Fibroblast of the conjunctiva (primary cell): ENCODE measurements at regions not wholly inside any gene's neighbourhood (a gene's known extent, or its start where the extent isn't known, plus 50 kb on each side); places are given as distances from the start of the nearest gene placed in this dataset.
"Not testable (repeated sequence)": the region's sequence is repeated elsewhere in the genome, so short reads cannot be mapped to it uniquely, and the experiment has no call there.

Experiments
- DNase-seq: peaks from one replicate; pipeline ENCODE4 v3.0.0-alpha.2; 2010; ENCODE audit warnings: low read depth

DNA sequence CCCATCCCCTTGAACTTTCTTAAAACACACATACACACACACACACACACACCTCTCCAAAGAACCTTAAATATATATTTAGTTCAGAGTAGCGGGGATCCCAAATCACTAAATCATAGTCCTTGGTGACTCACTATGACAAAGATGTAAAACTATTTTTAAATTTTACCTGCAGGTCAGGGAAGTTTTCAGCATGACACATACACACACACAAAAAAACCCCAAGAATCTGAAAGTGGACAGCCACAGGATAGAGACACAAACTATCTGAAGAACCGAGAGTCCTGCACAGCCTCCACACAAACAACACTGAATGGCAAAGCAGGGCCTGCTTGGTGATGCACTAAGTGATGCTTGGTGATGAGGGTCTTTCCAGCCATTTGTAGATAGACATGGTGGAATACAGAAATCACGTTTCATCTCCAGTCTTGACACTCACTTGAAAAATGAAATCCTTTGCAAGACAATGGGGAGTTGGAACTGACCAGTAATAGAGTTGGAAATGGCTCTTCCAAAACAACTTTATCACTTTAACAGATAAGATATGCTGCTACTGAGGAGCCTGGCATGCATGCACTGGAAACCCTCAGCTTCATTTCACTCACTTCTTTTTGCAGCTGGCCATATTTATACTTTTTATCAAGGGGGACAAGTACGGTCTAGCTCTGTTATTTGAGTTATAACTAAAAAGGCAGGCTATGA is 307.3 kb downstream of the RAPGEF2 start:
- no peak for DNase-seq

DNA sequence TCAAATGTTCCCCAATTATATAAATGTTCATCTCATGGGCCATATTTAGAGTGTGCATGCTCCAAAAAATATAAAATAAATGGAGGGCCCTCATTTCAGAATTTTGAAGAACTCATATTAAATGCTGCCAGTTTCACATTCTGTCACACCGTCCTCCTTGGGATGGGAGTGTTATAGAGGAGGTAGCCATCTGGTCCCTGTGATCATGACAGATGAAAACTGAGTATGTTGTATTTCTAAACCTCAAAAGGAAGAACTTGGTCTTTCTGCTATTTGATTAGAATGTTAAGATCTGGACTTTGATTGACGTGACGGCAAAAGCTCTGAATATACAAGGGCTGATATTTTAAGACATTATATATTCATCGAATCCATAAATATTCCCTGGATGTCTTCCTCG is 308.0 kb downstream of the RAPGEF2 start:
- DNase-seq = no peak

DNA sequence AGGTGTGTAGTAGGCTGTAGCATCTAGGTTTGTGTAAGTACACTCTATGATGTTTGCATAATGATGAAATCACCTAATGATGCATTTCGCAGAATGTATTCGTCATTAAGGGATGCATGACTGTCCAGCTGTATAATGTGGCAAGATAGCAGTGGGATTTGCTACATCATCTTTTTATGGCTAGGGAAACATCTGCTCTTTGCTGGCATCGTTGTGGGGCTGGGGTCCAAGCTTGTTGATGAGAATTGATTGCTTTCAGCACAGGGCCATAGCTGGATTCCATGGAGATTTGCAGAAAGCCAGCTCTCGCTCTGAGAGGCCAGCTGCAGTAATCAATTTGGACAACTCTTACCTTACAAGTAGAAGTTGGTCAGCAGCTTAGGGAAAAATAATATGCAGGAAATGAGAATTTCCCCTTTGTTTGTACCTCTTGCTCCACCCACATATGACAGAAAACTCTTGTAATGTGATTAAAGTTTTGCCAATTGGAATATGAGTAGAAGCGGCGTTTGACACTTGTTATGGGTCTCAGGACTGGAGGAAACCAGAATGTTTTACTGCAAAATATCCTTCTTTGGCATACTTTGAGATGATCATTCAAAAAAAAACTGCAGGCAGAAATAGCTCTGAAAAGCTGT is 310.5 kb downstream of the RAPGEF2 start:
- no peak for DNase-seq

DNA sequence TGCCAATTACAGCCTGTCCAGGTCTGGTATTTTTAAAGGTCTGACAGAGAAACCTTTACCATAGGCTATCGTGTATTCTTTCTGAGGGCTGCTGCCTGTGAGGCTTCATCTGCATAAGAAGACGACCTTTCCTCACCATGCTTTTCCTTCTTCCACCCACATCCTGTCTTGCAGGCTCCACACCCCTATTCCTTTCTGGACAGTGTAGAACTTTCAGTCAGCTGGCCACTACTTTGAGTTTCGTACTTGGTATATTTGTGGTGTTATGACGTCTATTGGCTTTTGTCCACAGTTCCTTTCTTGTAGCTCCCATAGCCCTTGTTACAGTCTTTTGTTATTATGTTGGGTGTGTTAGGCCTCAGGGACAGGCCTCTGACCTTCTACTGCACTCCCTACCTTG is 311.4 kb downstream of the RAPGEF2 start:
- DNase-seq = no peak

DNA sequence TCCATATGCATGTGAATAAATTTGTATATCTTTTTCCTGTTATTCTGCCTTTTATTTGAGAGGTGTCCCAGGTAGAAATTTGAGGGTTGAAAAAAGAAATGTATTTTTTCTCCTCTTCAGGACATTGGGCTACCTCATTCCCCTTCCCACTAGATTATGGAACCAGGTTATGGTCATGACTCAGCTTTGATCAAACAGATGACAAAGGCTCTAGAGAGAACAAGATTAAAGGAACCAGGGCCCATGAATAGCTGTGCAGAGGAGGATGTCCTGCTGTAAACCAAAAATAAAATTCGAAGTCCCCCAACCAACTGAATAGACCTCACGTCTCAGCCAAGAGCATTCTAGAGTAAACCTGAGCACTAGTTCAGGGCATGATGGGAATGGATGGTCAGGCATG is 313.2 kb downstream of the RAPGEF2 start:
- DNase-seq = no peak

DNA sequence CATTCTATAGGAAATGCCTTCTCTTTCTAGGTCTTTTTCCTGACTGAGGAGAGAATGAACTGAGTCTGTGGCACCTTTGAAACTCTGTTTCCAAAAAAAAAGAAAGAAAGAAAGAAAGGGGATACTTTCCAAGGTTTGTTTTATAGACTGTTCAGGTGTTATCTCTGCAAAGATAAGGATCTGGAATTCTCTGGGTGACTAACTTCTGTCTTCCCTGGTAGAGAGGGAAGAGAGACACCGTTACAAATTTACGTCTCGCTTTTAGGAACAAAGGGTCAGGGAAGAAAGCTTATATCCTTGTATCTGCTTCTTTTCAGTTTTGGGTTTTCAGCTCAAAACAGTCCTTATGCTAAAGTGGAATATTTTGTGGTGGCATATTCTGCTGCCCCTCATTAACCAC is 314.1 kb downstream of the RAPGEF2 start:
- no peak for DNase-seq

DNA sequence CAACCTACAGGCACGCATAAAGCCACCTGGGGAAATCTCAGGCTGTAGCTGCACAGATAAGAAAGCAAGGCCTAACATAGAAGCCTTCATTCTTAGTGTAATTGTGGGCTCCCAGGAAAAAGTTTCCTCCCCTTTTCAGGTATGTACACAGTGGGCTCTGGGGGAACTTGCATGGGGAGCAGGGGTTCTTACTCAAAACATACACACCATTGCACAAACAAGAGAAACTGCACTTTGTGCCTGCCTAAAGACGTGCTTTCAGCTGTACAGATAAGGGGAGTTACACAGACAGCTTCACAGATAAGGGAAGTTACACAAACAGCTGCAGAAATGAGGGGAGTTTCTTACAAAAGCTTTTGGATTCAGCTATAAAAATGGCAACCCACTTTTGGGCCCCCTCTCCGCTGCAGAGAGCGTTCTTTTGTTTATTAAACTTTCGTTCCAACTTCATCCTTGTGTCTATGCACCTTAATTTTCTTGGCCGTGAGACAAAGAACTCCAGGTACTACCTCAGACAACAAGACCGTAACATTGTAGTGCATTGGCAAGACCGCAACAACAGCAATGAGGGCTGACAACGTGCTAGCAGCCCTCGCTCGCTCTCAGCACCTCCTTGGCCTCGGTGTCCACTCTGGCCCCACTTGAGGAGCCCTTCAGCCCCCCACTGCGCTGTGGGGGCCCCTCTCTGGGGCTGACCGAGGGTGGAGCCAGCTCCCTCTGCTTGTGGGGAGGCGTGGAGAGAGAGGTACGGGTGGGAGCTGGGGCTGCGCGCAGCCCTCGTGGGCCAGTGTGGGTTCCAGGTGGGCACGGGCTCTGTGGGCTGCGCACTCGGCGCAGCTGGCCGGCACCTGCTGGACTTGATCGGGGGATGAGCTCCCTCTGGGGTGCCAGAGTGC is 317.5 kb downstream of the RAPGEF2 start:
- DNase-seq = no peak

DNA sequence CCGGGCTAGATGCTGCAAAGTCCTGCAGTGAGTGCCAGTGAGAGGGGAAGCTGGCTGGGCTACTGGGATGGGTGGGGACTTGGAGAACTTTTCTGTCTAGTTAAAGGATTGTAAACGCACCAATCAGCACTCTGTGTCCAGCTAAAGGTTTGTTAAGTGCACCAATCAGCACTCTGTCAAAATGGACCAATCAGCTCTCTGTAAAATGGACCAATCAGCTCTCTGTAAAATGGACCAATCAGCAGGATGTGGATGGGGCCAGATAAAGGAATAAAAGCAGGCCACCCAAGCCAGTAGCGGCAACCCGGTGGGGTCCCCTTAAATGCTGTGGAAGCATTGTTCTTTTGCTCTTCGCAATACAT is 318.2 kb downstream of the RAPGEF2 start:
- DNase-seq = not testable (repeated sequence)

DNA sequence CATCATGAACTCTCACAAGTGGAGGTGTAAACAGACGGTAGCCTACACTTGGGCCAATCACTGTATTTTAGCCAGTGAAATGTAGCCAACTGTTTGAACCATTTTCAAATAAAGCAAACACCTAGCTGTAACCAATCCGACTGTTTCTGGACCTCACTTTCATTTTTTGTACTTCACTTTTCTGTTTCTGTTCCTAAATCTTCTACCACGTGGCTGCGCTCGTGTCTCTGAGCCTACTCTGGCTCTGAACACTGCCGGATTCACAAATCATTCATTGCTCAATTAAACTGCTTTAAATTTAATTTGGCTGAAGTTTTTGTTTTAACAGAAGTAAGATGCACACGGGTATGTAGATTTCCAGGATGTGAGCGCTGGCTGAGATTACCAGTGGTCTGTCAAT is 319.1 kb downstream of the RAPGEF2 start:
- DNase-seq = no peak

DNA sequence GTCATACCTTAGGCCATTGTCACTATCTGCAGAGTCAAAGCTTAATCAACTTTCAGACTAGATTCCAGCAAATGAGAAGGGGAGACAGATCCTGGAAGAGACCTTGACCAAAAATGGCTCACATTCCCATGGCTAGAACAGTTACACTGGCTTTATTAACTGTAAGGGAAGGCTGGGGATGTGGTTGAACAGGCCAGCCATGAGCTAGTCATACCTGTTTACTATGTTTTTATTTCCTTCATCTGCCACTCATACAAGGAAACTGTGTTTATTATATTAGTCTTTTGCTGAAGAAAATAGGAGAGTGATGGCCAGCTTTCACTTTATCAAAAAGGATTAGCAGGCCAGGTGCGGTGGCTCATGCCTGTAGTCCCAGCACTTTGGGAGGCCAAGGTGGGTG is 319.7 kb downstream of the RAPGEF2 start:
- DNase-seq = no peak

DNA sequence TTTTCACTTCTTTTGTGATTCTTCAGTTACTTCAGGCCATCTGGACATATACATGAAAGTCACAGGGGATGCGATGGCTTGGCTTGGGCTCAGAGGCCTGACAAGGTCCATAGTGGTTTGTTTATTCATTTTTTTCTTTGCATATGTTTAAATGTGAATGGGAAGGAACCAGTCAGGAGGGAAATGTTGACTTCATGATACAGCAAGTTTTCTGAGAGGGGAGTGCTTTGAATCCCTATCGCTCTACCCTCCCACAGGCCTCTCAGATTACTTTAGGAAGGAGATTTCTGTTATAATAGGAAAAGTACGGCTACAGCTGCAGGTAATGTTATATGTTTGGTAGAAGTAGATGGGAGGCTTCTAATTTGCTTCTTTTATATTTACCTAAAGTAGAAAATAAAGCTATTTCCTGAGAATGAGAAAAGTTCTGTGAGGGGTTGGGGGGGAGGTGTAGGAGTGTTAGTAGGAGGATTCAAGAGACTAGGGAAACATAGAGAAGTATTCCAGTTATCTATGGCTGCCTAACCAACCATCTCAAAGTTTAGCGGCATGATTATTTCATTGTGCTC is 322.9 kb downstream of the RAPGEF2 start:
- no peak for DNase-seq

DNA sequence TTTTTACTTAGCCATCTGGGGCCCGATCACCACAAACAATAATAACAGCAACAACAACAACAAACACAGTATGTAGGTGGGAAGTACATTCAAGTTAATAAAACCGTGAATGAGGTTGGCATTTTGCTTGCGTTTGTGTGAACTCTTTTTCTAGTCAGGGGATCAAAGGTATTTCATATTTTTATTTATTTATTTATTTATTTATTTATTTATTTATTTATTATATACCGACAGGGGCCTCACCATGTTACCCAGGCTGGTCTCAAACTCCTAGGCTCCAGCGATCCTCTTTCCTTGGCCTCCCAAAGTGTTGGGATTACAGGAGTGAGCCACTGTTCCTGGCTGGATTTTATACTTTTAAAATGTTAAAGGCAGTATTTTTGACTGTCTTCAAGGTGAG is 325.4 kb downstream of the RAPGEF2 start:
- DNase-seq = no peak

DNA sequence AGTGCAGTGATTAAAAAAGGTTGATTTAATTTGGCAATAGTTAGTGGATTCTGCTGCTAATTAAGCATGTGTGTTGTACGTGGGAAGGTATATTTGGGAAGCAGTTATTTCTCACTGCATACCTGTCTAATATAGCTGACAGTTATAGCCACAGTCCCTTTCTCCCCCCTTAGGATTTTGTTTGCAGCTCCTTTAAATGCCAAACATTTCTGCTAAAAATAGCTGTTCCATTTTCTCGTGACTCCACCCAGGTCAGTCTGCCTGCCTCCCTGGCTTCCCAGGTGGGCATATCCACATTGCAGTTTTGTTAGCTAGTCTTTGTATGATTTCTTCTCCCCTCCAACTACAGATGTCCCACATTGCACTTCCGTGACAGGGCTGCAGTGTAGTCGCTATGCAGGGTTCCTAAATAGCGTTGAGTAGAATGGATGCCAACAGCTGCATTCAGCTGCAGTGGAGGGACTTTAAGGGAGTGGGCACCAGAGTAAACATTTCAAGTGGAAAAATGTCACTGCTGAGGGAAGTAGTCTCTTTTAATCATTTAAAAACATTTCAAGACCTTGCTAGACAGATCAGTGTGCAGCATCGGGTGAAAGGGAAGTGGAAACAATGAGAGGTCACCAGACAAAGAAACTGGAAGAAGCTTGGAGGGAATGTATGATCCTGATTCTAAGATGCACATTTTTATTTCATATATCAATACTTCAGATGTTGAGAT is 326.3 kb downstream of the RAPGEF2 start:
- no peak for DNase-seq

DNA sequence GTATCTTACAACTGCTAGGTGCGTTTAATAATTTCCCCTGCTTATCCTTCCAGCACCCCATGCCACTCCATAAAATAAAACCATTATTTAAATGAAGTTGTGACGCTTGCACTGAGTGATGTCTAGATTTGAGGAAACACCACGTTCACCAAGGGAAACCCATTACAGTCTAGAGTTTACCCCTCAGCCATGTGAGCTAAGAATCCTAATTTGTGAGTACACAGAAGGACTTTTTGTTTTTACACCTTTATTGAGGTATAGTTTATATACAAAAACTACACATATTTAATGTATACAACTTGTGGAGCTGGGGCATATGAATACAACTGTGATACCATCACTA is 326.8 kb downstream of the RAPGEF2 start:
- DNase-seq = no peak

DNA sequence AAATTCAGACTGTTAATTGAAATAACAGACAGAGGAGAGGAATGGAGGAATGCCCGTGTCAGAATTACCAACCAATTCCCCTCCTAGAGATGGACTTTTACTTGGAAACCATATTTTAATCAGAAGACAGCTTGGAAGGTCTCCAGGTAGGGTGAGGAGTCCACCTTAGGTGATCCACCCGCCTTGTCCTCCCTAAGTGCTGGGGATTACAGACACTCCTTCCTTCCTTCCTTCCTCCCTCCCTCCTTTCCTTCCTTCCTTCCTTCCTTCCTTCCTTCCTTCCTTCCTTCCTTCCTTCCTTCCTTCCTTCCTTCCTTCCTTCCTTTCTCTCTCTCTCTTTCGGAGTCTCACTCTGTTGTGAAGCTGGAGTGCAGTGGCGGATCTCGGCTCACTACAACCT is 328.0 kb downstream of the RAPGEF2 start:
- no peak for DNase-seq

DNA sequence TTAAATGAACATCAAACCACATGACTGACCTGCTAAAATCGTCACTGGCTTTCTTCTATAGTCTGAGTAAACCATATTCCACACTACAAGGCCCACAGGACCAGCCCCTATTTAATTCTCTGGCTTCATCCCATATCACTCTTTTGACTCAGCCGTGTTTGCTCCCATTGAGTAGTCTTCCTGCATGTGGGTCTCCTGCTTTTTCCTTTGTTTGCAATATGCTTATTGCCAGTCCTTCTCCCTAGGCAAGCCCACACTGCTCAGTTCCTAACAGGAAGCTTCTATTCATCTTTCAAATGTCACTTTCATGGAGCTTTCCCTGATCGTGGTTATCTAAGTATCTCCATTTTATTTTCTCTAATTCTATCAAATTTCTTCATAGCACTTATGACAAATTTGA is 329.6 kb downstream of the RAPGEF2 start:
- no peak for DNase-seq

DNA sequence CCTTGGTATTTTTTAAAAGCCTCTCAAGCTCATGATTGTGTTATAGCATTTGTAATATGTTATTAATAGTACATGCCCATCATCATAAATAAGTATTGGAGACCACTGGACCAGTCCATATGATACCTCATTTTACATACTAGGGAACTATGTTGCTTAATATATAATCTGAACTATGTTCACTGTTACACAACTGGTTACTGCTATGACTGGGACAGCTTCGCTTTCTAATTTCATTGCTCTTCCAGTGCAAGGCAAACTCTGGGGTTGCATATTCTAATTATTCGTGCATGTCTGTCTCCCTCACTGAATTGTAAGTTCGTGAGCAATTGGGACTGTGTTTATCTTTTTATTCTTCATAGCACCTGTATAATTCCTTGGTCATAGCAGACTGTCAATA is 330.5 kb downstream of the RAPGEF2 start:
- DNase-seq = no peak

DNA sequence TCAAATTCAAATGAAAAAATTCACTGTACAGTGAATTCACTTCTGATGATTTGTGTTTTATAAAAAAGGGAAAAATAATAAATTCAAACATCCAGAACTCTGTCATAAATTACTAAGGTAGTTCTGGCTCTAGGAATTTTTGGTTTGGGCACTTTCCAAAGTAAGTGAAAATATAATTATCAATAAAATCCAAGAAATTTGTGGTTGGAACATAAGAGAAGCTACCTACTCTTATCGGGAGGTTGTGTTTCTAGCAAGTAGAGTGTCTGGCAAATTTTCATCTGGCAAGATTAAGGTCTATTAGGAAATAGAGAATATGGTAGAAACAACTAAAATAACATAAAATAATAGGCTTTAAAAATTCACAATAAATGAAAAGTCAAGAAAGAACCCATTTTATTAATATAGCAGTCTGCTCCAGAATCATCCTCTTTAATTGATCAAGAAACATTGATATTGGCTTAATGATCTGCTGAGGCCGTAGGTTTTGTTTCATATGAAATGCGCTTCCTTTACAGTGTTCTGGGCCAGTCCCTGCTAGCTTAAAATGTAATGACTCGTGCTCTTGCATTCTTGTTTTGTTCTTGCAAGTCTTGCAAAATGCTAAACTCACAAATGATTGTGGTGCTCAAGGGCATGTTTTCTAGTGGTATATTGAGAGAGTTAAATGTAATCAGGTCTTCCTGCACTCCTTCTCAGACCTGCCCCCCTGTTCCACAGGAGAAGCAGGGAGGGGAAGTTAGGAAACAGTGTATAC is 331.4 kb downstream of the RAPGEF2 start:
- DNase-seq = no peak

DNA sequence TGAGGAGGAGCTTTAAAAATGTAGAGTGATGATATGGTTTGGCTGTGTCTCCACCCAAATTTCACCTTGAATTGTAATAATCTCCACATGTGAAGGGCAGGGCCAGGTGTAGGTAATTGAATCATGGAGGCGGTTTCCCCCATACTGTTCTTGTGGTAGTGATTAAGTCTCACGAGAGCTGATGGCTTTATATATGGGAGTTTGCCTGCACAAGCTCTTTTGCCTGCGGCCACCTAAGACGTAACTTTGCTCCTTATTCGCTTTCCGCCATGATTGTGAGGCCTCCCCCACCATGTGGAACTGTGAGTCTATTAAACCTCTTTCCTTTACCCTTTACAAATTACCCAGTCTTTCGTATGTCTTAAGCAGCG is 332.0 kb downstream of the RAPGEF2 start:
- DNase-seq = no peak

DNA sequence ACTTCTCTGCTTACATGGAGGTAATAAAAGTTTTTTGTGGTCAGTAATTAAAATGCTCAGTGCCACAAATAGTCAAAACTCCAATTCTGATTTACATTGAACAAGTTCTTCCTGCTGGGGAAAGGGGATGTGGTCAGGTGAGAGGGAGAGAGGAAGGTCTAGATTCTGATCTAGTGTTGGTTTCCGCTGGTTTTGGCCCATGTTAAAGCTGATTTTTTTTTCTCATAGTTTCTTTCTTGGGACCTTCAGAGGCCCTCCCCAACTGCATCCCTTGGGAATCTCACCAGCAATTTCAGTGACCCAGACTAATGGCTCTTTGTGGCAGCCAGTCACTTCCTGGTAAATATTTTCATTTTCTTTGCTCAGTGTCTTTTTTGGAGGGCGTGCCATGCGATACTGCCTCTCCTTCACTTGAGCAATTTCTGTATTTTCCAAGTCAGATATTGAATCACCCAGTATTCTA is 332.7 kb downstream of the RAPGEF2 start:
- DNase-seq = no peak

DNA sequence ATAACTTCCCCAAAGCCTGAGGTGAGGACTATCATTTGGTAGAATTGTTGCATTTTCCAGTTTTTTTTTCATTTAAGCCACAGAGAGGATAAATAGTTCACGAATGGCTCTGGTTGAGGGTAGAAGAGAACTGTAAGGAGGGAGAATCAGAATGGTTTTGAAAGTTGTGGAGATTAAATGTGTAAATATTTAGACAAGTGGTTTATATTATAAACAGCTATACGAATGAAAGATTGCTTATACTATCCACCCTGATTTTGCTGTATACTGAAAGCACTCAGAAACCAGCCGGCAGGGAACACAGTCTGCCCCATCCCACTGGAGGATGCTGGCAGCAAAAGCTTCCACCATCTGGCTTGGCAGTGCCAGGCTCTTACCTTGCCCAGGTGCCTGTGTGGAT is 341.1 kb downstream of the RAPGEF2 start:
- DNase-seq = no peak

DNA sequence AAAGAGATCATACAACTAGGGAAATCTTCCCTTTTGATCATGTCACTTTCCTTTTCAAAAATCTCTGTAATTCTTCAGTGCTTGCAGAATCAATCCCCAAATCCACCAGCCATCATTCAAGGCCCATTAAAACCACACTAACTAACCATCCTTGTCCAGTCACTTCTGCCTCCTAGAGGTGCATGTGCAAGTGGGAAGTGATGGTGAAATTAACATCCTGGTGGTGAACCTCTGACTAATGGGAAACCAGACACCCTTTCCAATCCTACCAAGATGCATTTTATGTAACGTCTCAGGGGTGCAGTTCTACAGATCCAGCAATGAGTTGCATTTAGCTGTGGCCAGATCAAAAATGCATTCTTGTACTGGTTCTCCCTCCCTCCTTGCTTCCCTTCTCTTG is 341.8 kb downstream of the RAPGEF2 start:
- no peak for DNase-seq
